HG03064 (cell line): ENCODE measurements at regions not wholly inside any gene's neighbourhood (a gene's known extent, or its start where the extent isn't known, plus 50 kb on each side); places are given as distances from the start of the nearest gene placed in this dataset.
"Not testable (repeated sequence)": the region's sequence is repeated elsewhere in the genome, so short reads cannot be mapped to it uniquely, and the experiment has no call there.

Source experiments
- ATAC-seq: cut with Tn5 transposase; IDR thresholded peaks from one replicate; pipeline ENCODE4 v1.9.1; 2021; ENCODE audit warnings: low read depth; ENCODE audit not compliant: unreplicated experiment

- no peak for ATAC-seq
Observed at GRCh38 chr6:84304881-84305280, 77.4 kb upstream of the CEP162 start.

DNA sequence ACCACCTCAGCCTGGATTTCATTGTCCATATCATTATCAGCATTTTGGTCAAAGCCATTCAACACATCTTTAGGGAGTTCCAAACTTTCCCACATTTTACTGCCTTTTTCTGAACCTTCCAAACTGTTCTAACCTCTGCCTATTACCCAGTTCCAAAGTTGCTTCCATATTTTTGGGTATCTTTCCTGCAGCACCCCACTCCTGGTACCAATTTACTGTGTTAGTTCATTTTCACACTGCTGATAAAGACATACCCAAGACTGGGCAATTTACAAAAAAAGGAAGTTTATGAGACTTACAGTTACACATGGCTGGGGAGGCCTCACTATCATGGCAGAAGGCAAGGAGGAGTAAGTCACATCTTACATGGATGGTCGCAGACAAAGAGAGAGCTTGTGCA is 63.6 kb upstream of the CEP162 start:
- not testable (repeated sequence) for ATAC-seq

GRCh38 chr6:84284428-84285049 is 57.1 kb upstream of the CEP162 start:
- no peak for ATAC-seq

DNA sequence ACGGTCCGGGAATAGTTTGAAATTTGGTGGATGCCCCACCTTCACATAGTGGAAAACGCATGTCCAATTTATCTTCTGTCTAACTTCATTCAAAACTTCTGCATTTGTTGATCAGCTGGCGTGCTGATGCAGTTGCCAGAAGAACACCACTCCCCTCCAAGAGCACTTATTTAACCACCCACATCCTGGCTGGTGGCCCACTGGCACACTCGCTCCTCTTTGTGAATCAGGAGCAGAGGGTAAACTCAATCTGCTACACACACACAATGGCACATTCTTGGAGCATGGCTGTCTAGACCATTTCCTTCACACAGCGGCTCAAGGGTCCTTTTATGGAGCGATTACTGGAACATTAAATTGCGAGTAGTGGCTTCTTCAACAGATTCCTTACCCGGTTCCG is 55.1 kb upstream of the CEP162 start:
- no peak for ATAC-seq

GRCh38 chr6:84280639-84281038 is 53.2 kb upstream of the CEP162 start:
- no peak for ATAC-seq

- no peak for ATAC-seq
Observed at GRCh38 chr6:84280030-84280429, 52.6 kb upstream of the CEP162 start.

- no peak for ATAC-seq
Observed at GRCh38 chr6:84278321-84278998, 51.0 kb upstream of the CEP162 start.
